ENCODE measurements at regions not wholly inside any gene's neighbourhood (a gene's known extent, or its start where the extent isn't known, plus 50 kb on each side); places are given as distances from the start of the nearest gene placed in this dataset.

DNA sequence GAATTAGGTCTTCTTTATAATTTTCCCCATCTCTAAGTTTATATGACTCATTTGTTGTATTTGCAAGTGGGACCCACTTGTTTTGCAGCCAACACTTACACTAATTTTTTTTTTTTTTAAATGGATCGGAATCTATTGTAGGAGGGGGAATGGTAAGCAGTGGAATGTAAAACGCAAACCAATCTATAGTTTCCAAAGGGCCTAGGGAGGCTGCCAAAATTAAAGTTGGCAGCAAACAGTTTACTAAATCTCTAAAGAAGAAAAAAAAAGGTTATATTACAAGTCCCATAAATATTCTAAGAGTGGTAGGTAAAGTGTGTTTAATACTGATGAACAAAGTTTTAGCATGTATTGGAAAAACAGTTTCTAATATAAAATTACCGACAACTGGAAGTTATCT is 416.8 kb upstream of the SALL1 start (continued):
- TF ChIP-seq, protein P1, sequence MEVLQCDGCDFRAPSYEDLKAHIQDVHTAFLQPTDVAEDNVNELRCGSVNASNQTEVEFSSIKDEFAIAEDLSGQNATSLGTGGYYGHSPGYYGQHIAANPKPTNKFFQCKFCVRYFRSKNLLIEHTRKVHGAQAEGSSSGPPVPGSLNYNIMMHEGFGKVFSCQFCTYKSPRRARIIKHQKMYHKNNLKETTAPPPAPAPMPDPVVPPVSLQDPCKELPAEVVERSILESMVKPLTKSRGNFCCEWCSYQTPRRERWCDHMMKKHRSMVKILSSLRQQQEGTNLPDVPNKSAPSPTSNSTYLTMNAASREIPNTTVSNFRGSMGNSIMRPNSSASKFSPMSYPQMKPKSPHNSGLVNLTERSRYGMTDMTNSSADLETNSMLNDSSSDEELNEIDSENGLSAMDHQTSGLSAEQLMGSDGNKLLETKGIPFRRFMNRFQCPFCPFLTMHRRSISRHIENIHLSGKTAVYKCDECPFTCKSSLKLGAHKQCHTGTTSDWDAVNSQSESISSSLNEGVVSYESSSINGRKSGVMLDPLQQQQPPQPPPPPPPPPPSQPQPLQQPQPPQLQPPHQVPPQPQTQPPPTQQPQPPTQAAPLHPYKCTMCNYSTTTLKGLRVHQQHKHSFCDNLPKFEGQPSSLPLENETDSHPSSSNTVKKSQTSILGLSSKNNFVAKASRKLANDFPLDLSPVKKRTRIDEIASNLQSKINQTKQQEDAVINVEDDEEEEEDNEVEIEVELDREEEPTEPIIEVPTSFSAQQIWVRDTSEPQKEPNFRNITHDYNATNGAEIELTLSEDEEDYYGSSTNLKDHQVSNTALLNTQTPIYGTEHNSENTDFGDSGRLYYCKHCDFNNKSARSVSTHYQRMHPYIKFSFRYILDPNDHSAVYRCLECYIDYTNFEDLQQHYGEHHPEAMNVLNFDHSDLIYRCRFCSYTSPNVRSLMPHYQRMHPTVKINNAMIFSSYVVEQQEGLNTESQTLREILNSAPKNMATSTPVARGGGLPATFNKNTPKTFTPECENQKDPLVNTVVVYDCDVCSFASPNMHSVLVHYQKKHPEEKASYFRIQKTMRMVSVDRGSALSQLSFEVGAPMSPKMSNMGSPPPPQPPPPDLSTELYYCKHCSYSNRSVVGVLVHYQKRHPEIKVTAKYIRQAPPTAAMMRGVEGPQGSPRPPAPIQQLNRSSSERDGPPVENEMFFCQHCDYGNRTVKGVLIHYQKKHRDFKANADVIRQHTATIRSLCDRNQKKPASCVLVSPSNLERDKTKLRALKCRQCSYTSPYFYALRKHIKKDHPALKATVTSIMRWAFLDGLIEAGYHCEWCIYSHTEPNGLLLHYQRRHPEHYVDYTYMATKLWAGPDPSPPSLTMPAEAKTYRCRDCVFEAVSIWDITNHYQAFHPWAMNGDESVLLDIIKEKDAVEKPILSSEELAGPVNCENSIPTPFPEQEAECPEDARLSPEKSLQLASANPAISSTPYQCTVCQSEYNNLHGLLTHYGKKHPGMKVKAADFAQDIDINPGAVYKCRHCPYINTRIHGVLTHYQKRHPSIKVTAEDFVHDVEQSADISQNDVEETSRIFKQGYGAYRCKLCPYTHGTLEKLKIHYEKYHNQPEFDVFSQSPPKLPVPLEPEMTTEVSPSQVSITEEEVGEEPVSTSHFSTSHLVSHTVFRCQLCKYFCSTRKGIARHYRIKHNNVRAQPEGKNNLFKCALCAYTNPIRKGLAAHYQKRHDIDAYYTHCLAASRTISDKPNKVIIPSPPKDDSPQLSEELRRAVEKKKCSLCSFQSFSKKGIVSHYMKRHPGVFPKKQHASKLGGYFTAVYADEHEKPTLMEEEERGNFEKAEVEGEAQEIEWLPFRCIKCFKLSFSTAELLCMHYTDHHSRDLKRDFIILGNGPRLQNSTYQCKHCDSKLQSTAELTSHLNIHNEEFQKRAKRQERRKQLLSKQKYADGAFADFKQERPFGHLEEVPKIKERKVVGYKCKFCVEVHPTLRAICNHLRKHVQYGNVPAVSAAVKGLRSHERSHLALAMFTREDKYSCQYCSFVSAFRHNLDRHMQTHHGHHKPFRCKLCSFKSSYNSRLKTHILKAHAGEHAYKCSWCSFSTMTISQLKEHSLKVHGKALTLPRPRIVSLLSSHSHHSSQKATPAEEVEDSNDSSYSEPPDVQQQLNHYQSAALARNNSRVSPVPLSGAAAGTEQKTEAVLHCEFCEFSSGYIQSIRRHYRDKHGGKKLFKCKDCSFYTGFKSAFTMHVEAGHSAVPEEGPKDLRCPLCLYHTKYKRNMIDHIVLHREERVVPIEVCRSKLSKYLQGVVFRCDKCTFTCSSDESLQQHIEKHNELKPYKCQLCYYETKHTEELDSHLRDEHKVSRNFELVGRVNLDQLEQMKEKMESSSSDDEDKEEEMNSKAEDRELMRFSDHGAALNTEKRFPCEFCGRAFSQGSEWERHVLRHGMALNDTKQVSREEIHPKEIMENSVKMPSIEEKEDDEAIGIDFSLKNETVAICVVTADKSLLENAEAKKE (CRISPR knock-in tag; IDR thresholded peaks at IDR 0.05): no peak
- TF ChIP-seq ZNF331 (CRISPR knock-in tag; IDR thresholded peaks at IDR 0.05; ENCODE audit: low read depth): no peak

DNA sequence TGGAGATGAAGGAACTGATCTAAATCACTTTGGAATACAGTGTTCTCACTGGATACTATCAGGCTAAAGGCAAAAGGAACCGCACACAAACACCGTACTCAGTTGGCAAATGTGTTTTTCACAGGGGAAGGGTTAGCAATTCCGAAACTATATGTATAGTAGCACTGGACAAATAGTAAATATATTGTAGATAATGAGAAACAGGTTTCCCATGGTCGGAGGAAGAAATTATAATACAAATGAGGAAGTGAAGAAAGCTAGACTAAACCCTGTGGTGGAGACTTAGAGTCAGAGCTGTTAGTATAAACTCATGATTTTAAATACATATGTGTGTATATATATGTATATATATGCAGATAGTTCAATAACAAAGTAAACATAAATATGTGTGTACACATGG is 414.1 kb upstream of the SALL1 start:
- Mint-ChIP-seq H3K4me1 (peaks cover 4% of the 10 kb centered on the region; the same call in 2 of the 3 replicates), H3K27me3 (ENCODE audit: insufficient read depth, low read depth, poor library complexity) (peaks cover 2% of the 10 kb centered on the region), H3K9me3 (peaks cover 8% of the 10 kb centered on the region; the same call in 2 of the 3 replicates), H3K4me3 (no peak overlapping the region), H3K27ac (no peak overlapping the region), H3K36me3 (ENCODE audit: low read depth) (peaks cover 7% of the 10 kb centered on the region; the same call in 2 of the 3 replicates)
- no peak overlapping the region for H3K27ac ChIP-seq (ENCODE audit: low read depth)
- peaks cover 16% of the 10 kb centered on the region; the same call in 1 of the 2 replicates for H3K9me2 ChIP-seq (ENCODE audit: insufficient read depth)
- H3K79me2 ChIP-seq (replicated peaks; ENCODE audit: insufficient read depth): no peaks in the 10 kb centered on the region
- H3K4me3 ChIP-seq: no peak overlapping the region
- H3K36me3 ChIP-seq (ENCODE audit: insufficient read depth): 0 out of 2 replicates have a peak, but pooled peaks cover 4% of the 10 kb centered on the region
- no peaks in the 10 kb centered on the region for H4K20me1 ChIP-seq (replicated peaks; ENCODE audit: insufficient read depth)
- H3K4me1 ChIP-seq (ENCODE audit: insufficient read depth): no peaks in the 10 kb centered on the region
- no peak overlapping the region for H3K4me2 ChIP-seq
- ATAC-seq (no peak), DNase-seq (ENCODE audit: low spot score) (no peak)
- H3K27me3 ChIP-seq (ENCODE audit: insufficient read depth): no peaks in the 10 kb centered on the region
- H2AFZ ChIP-seq: no peak overlapping the region
- TF ChIP-seq, protein P2, sequence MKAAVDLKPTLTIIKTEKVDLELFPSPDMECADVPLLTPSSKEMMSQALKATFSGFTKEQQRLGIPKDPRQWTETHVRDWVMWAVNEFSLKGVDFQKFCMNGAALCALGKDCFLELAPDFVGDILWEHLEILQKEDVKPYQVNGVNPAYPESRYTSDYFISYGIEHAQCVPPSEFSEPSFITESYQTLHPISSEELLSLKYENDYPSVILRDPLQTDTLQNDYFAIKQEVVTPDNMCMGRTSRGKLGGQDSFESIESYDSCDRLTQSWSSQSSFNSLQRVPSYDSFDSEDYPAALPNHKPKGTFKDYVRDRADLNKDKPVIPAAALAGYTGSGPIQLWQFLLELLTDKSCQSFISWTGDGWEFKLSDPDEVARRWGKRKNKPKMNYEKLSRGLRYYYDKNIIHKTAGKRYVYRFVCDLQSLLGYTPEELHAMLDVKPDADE (IDR thresholded peaks at IDR 0.05): no peak
- no peak for TF ChIP-seq ZNF331 (CRISPR knock-in tag; IDR thresholded peaks at IDR 0.05; ENCODE audit: low read depth)
- no peak for TF ChIP-seq POLR2AphosphoS5 (IDR thresholded peaks at IDR 0.05; ENCODE audit: low read depth)
- TF ChIP-seq EZH2 (IDR thresholded peaks at IDR 0.05; ENCODE audit: low read depth, unreplicated experiment): no peak
- TF ChIP-seq, protein P1 (CRISPR knock-in tag; IDR thresholded peaks at IDR 0.05): no peak
- no peak for TF ChIP-seq STAT1 (IDR thresholded peaks at IDR 0.05; ENCODE audit: unreplicated experiment)
- TF ChIP-seq EZH2phosphoT487 (IDR thresholded peaks at IDR 0.05; ENCODE audit: unreplicated experiment): no peak
- H3F3A ChIP-seq (replicated peaks; ENCODE audit: low read depth): no peaks in the 10 kb centered on the region
